Hepatocyte (in vitro differentiated cells): ENCODE measurements at regions not wholly inside any gene's neighbourhood (a gene's known extent, or its start where the extent isn't known, plus 50 kb on each side); places are given as distances from the start of the nearest gene placed in this dataset.

Experiments
- DNase-seq: peaks from one replicate; pipeline ENCODE4 v3.0.0-alpha.2; 2016; ENCODE audit warnings: low spot score
- H2AFZ ChIP-seq: fragments of 200-600 bp; sonication (generic); 2 replicates; pipeline ENCODE4 v1.6.0; 2016; ENCODE audit warnings: antibody characterized with exemption, mild to moderate bottlenecking
- H3K27ac ChIP-seq: fragments of 200-600 bp; sonication (generic); 2 replicates; pipeline ENCODE4 v1.5.1; 2016; ENCODE audit warnings: mild to moderate bottlenecking
- H3K27me3 ChIP-seq: fragments of 200-600 bp; sonication (generic); 2 replicates; pipeline ENCODE4 v1.6.1; 2016
- H3K36me3 ChIP-seq: fragments of 200-600 bp; sonication (generic); replicated peaks from 2 replicates; pipeline ENCODE4 v1.5.1; 2016; ENCODE audit warnings: low read depth; ENCODE audit not compliant: insufficient read depth
- H3K4me1 ChIP-seq: fragments of 200-600 bp; sonication (generic); 2 replicates; pipeline ENCODE4 v1.5.1; 2016; ENCODE audit warnings: mild to moderate bottlenecking, moderate library complexity; ENCODE audit not compliant: insufficient read depth
- H3K4me2 ChIP-seq: fragments of 200-600 bp; sonication (generic); 2 replicates; pipeline ENCODE4 v1.6.0; 2016
- H3K4me3 ChIP-seq: fragments of 200-600 bp; sonication (generic); 2 replicates; pipeline ENCODE4 v1.5.1; 2016; ENCODE audit warnings: mild to moderate bottlenecking
- H3K79me2 ChIP-seq: fragments of 200-600 bp; sonication (generic); 2 replicates; pipeline ENCODE4 v1.6.0; 2017; ENCODE audit warnings: mild to moderate bottlenecking
- H3K9me2 ChIP-seq: fragments of 200-600 bp; sonication (generic); replicated peaks from 2 replicates; pipeline ENCODE4 v1.6.0; 2017; ENCODE audit warnings: mild to moderate bottlenecking; ENCODE audit not compliant: insufficient read depth
- H3K9me3 ChIP-seq: fragments of 200-600 bp; sonication (generic); 2 replicates; pipeline ENCODE4 v1.5.1; 2016; ENCODE audit warnings: low read depth, mild to moderate bottlenecking
- H4K20me1 ChIP-seq: fragments of 200-600 bp; sonication (generic); 2 replicates; pipeline ENCODE4 v1.6.0; 2016; ENCODE audit warnings: mild to moderate bottlenecking; ENCODE audit not compliant: insufficient read depth, poor library complexity, severe bottlenecking
- CTCF ChIP-seq: fragments of 200-600 bp; sonication (generic); IDR thresholded peaks from 2 replicates; pipeline ENCODE4 v1.5.1; 2016; ENCODE audit warnings: antibody characterized with exemption, mild to moderate bottlenecking; ENCODE audit not compliant: poor library complexity
- EZH2 ChIP-seq: fragments of 200-600 bp; sonication (generic); IDR thresholded peaks from 2 replicates; pipeline ENCODE4 v1.6.1; 2016; ENCODE audit warnings: antibody characterized with exemption, mild to moderate bottlenecking, borderline replicate concordance
- EZH2phosphoT487 ChIP-seq: fragments of 200-600 bp; sonication (generic); IDR thresholded peaks from one replicate; pipeline ENCODE4 v1.6.1; 2018; ENCODE audit warnings: antibody characterized with exemption, mild to moderate bottlenecking, low read depth, moderate library complexity; ENCODE audit not compliant: unreplicated experiment, severe bottlenecking
- WGBS: methylation state at CpG from one replicate; pipeline ENCODE4 v1.1.6; 2016; ENCODE audit warnings: low lambda C conversion rate; ENCODE audit errors: missing lambda C conversion rate; 5-methylcytosine and 5-hydroxymethylcytosine counted together

- no peaks in the 10 kb centered on the region for H3K36me3 ChIP-seq
- no peak overlapping the region for H3K27ac ChIP-seq
- no peak overlapping the region for H3K4me2 ChIP-seq
- H3K4me3 ChIP-seq: no peak overlapping the region
- H3K9me2 ChIP-seq: no peaks in the 10 kb centered on the region
- no peaks in the 10 kb centered on the region for H3K9me3 ChIP-seq
- WGBS: 95% methylated on average over 2 of the region's 2 CpGs
- no peaks in the 10 kb centered on the region for H3K4me1 ChIP-seq
- no peak for TF ChIP-seq EZH2phosphoT487
- TF ChIP-seq EZH2: no peak
- TF ChIP-seq CTCF: no peak
- no peaks in the 10 kb centered on the region for H3K79me2 ChIP-seq
- DNase-seq: no peak
- H4K20me1 ChIP-seq: no peaks in the 10 kb centered on the region
- H3K27me3 ChIP-seq: no peaks in the 10 kb centered on the region
- H2AFZ ChIP-seq: no peak overlapping the region
Observed at GRCh38 chr2:122447237-122447636, 691.8 kb downstream of the TSN start.

- Histone ChIP-seq H3K4me2 (no peak overlapping the region), H3K9me2 (no peaks in the 10 kb centered on the region), H3K36me3 (no peaks in the 10 kb centered on the region), H3K27ac (no peak overlapping the region), H4K20me1 (no peaks in the 10 kb centered on the region), H3K27me3 (no peaks in the 10 kb centered on the region), H2AFZ (no peak overlapping the region), H3K4me3 (no peak overlapping the region), H3K9me3 (no peaks in the 10 kb centered on the region), H3K79me2 (no peaks in the 10 kb centered on the region), H3K4me1 (no peaks in the 10 kb centered on the region)
- WGBS: 65% methylated on average over 4 of the region's 4 CpGs
- peak; percentile 33 for DNase-seq
- TF ChIP-seq EZH2 (no peak), CTCF (peak; percentile 38)
Observed at GRCh38 chr2:122451040-122451439, 695.6 kb downstream of the TSN start.

GRCh38 chr2:122451697-122452096 is 696.2 kb downstream of the TSN start:
- Histone ChIP-seq H4K20me1 (no peaks in the 10 kb centered on the region), H3K27me3 (no peaks in the 10 kb centered on the region), H2AFZ (no peak overlapping the region), H3K36me3 (no peaks in the 10 kb centered on the region), H3K4me3 (no peak overlapping the region), H3K4me1 (no peaks in the 10 kb centered on the region), H3K27ac (no peak overlapping the region), H3K9me2 (no peaks in the 10 kb centered on the region), H3K79me2 (no peaks in the 10 kb centered on the region), H3K9me3 (no peaks in the 10 kb centered on the region), H3K4me2 (no peak overlapping the region)
- DNase-seq: no peak
- 86% methylated on average over 1 of the region's 1 CpG for WGBS
- TF ChIP-seq EZH2: no peak
- no peak for TF ChIP-seq CTCF
- TF ChIP-seq EZH2phosphoT487: no peak

- no peaks in the 10 kb centered on the region for H3K79me2 ChIP-seq
- 55% methylated on average over 5 of the region's 5 CpGs for WGBS
- H3K27ac ChIP-seq: no peak overlapping the region
- DNase-seq: peak; percentile 22
- no peaks in the 10 kb centered on the region for H3K36me3 ChIP-seq
- no peaks in the 10 kb centered on the region for H3K9me3 ChIP-seq
- H2AFZ ChIP-seq: no peak overlapping the region
- H3K9me2 ChIP-seq: no peaks in the 10 kb centered on the region
- TF ChIP-seq EZH2 (no peak), CTCF (no peak), EZH2phosphoT487 (no peak)
- no peaks in the 10 kb centered on the region for H3K27me3 ChIP-seq
- H3K4me3 ChIP-seq: no peak overlapping the region
- no peaks in the 10 kb centered on the region for H4K20me1 ChIP-seq
- no peaks in the 10 kb centered on the region for H3K4me1 ChIP-seq
- H3K4me2 ChIP-seq: no peak overlapping the region
Observed at GRCh38 chr2:122469147-122469546, 713.7 kb downstream of the TSN start.
